ENCODE measurements at regions not wholly inside any gene's neighbourhood (a gene's known extent, or its start where the extent isn't known, plus 50 kb on each side); places are given as distances from the start of the nearest gene placed in this dataset.

DNA sequence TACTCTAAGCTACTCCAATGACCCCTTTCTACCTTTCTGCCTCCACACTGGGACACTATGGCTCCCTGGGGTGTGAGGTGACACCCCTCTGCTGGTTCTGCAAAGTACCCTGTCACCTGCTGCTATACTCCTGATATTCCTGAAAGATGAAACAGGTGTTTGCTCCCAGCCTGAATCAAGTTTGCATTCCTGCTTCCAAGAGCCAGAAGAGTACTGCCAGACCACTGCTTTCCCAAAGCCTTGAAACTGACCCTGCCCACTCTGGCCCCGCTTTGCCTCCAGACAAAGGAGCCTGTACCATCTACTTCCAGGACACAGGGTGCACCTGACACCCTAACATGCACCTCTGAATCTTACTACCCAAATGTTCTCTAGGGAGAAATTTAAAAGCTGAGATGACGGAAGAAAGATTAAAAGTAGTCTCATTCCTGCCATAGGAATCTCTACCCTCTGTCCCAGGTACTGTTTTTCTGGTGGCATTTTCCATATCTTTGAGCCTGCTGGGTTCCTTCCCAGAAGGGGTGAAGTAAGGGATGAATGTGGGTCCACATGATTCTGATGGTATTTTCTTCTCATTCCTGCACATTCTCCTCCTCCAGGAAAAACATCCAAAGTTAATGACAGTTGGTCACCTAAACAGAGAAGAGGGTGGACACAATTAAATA is 70.3 kb upstream of the DUSP10 start (continued):
- TF ChIP-seq EP300 (IDR thresholded peaks at IDR 0.05; ENCODE audit: borderline replicate concordance in 1 of 2, low read depth in 1 of 2, low read length in 1 of 2) (no peak), MAX (IDR thresholded peaks at IDR 0.05; ENCODE audit: low read depth) (no peak), JUND (IDR thresholded peaks at IDR 0.05) (no peak)

DNA sequence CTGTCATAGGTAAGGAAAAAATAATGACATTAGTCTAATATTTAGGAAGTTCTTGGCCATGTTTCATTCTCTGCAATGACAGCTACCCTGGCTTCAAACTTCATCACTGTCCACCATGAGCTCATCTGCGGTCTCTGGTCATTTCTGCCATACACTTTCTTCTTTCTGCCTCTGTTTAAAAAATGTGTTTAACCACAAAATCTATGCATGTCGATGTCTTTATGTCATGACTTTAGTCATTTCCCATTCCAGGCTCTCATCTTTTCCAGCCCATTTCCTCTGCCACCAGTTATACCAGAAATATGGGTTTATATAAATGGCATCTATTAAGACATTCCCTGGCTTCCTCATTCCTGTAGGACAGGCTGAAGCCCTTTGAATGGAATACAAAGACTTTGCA is 68.5 kb upstream of the DUSP10 start:
- peak overlapping the region in 1 of 2 experiments; percentile 69; a peak in 2 of 4 replicates for H3K27ac ChIP-seq (ENCODE audit: low read depth in 2 of 2, low read length in 1 of 2)
- no peak overlapping the region for H3K9ac ChIP-seq
- no peaks in the 10 kb centered on the region for H4K20me1 ChIP-seq (ENCODE audit: insufficient read depth)
- H3F3A ChIP-seq (replicated peaks; ENCODE audit: insufficient read depth) = peaks cover 13% of the 10 kb centered on the region
- POLR2A ChIA-PET = interaction anchor here (0.6 kb wide), 1 partner anchor 70 kb away, joined by 3 read pairs; no protein-coding TSS in a partner anchor
- H2AFZ ChIP-seq (ENCODE audit: low read depth) = peak overlapping the region; percentile 62; the same call in 1 of the 2 replicates
- H3K36me3 ChIP-seq (replicated peaks in 1 of 2; ENCODE audit: control insufficient read depth in 1 of 2, insufficient read depth in 2 of 2, low read length in 1 of 2) = no peaks in the 10 kb centered on the region
- H3K4me2 ChIP-seq = peak overlapping the region; percentile 12; the same call in 1 of the 2 replicates
- H3K9me3 ChIP-seq = no peaks in the 10 kb centered on the region
- 41% methylated on average over 2 of the region's 2 CpGs for WGBS (ENCODE audit: low lambda C conversion rate)
- no peaks in the 10 kb centered on the region for H3K9me2 ChIP-seq
- H3K4me3 ChIP-seq (ENCODE audit: low read depth in 2 of 2, low read length in 1 of 2) = no peak overlapping the region
- H3K27me3 ChIP-seq (ENCODE audit: insufficient read depth) = no peaks in the 10 kb centered on the region
- H3K79me2 ChIP-seq (ENCODE audit: insufficient read depth) = no peaks in the 10 kb centered on the region
- DNase-seq = no peak
- CTCF ChIA-PET = interaction anchor here (1.5 kb wide), 1 partner anchor 9 kb away, joined by 4 read pairs; no protein-coding TSS in a partner anchor
- peaks cover 7 to 13% of the 10 kb centered on the region in 2 experiments; a peak in 3 of 4 replicates for H3K4me1 ChIP-seq (ENCODE audit: control insufficient read depth in 1 of 2, insufficient read depth in 2 of 2, low read depth in 1 of 2, low read length in 1 of 2)
- TF ChIP-seq YY1 (IDR thresholded peaks at IDR 0.05; ENCODE audit: low read depth) (0 out of 2 replicates have a peak, but pooled peaks have one; percentile 37), RCOR1 (IDR thresholded peaks at IDR 0.05; ENCODE audit: low read length) (no peak), NRF1 (IDR thresholded peaks at IDR 0.05; ENCODE audit: low read depth, low read length) (no peak), RAD21 (IDR thresholded peaks at IDR 0.05; ENCODE audit: low read length) (no peak), MXI1 (IDR thresholded peaks at IDR 0.05; ENCODE audit: low read depth, low read length) (no peak), SMC3 (IDR thresholded peaks at IDR 0.05; ENCODE audit: low read depth, low read length) (no peak), RFX5 (IDR thresholded peaks at IDR 0.05; ENCODE audit: low read length) (no peak), MEF2A (IDR thresholded peaks at IDR 0.05; ENCODE audit: borderline replicate concordance, low read depth) (no peak), GABPA (IDR thresholded peaks at IDR 0.05; ENCODE audit: low read depth) (no peak), GATA2 (CRISPR knock-in tag; IDR thresholded peaks at IDR 0.05) (no peak), EZH2phosphoT487 (IDR thresholded peaks at IDR 0.05; ENCODE audit: borderline replicate concordance, low read depth) (no peak), ZBTB33 (IDR thresholded peaks at IDR 0.05; ENCODE audit: borderline replicate concordance, low read depth) (no peak), MAX (IDR thresholded peaks at IDR 0.05; ENCODE audit: low read depth) (peak; percentile 54; the same call in 1 of the 2 replicates), TCF12 (IDR thresholded peaks at IDR 0.05) (peak; percentile 74), ELF1 (IDR thresholded peaks at IDR 0.05) (0 out of 2 replicates have a peak, but pooled peaks have one; percentile 37), EP300 (IDR thresholded peaks at IDR 0.05; ENCODE audit: borderline replicate concordance in 1 of 2, low read depth in 1 of 2, low read length in 1 of 2) (peak in 1 of 2 experiments; percentile 77; a peak in 2 of 4 replicates), TAF1 (IDR thresholded peaks at IDR 0.05; ENCODE audit: borderline replicate concordance, low read depth, low read length) (no peak)
- TF ChIP-seq, protein P1, sequence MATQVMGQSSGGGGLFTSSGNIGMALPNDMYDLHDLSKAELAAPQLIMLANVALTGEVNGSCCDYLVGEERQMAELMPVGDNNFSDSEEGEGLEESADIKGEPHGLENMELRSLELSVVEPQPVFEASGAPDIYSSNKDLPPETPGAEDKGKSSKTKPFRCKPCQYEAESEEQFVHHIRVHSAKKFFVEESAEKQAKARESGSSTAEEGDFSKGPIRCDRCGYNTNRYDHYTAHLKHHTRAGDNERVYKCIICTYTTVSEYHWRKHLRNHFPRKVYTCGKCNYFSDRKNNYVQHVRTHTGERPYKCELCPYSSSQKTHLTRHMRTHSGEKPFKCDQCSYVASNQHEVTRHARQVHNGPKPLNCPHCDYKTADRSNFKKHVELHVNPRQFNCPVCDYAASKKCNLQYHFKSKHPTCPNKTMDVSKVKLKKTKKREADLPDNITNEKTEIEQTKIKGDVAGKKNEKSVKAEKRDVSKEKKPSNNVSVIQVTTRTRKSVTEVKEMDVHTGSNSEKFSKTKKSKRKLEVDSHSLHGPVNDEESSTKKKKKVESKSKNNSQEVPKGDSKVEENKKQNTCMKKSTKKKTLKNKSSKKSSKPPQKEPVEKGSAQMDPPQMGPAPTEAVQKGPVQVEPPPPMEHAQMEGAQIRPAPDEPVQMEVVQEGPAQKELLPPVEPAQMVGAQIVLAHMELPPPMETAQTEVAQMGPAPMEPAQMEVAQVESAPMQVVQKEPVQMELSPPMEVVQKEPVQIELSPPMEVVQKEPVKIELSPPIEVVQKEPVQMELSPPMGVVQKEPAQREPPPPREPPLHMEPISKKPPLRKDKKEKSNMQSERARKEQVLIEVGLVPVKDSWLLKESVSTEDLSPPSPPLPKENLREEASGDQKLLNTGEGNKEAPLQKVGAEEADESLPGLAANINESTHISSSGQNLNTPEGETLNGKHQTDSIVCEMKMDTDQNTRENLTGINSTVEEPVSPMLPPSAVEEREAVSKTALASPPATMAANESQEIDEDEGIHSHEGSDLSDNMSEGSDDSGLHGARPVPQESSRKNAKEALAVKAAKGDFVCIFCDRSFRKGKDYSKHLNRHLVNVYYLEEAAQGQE (IDR thresholded peaks at IDR 0.05; ENCODE audit: low read depth, low read length) = no peak
- TF ChIP-seq, protein P2, sequence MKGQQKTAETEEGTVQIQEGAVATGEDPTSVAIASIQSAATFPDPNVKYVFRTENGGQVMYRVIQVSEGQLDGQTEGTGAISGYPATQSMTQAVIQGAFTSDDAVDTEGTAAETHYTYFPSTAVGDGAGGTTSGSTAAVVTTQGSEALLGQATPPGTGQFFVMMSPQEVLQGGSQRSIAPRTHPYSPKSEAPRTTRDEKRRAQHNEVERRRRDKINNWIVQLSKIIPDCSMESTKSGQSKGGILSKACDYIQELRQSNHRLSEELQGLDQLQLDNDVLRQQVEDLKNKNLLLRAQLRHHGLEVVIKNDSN (IDR thresholded peaks at IDR 0.05; ENCODE audit: borderline replicate concordance, low read depth) = no peak
- TF ChIP-seq, protein P3, sequence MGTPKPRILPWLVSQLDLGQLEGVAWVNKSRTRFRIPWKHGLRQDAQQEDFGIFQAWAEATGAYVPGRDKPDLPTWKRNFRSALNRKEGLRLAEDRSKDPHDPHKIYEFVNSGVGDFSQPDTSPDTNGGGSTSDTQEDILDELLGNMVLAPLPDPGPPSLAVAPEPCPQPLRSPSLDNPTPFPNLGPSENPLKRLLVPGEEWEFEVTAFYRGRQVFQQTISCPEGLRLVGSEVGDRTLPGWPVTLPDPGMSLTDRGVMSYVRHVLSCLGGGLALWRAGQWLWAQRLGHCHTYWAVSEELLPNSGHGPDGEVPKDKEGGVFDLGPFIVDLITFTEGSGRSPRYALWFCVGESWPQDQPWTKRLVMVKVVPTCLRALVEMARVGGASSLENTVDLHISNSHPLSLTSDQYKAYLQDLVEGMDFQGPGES (IDR thresholded peaks at IDR 0.05; ENCODE audit: low read depth, low read length) = no peak
- TF ChIP-seq, protein P4, sequence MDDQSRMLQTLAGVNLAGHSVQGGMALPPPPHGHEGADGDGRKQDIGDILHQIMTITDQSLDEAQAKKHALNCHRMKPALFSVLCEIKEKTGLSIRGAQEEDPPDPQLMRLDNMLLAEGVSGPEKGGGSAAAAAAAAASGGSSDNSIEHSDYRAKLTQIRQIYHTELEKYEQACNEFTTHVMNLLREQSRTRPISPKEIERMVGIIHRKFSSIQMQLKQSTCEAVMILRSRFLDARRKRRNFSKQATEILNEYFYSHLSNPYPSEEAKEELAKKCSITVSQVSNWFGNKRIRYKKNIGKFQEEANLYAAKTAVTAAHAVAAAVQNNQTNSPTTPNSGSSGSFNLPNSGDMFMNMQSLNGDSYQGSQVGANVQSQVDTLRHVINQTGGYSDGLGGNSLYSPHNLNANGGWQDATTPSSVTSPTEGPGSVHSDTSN (IDR thresholded peaks at IDR 0.05) = peak; percentile 81
